Transverse colon (tissue), 3 donors: ENCODE measurements at regions not wholly inside any gene's neighbourhood (a gene's known extent, or its start where the extent isn't known, plus 50 kb on each side); places are given as distances from the start of the nearest gene placed in this dataset.

Experiments
- CTCF ChIP-seq, 5 experiments: fragments of 200-600 bp in 3 of 5; fragments of 450-650 bp in 2 of 5; sonication (generic) in 3 of 5; IDR thresholded peaks; 1 replicate in 2 of 5; 2 replicates in 3 of 5; pipeline ENCODE4 v1.5.1; 2016 to 2017; ENCODE audit warnings: antibody characterized with exemption in 5 of 5, inconsistent platforms in 3 of 5, mild to moderate bottlenecking in 2 of 5, moderate library complexity in 1 of 5
- EP300 ChIP-seq: sonication (generic); formaldehyde crosslinking; IDR thresholded peaks from one replicate; pipeline ENCODE4 v1.6.1; 2017; ENCODE audit warnings: antibody characterized with exemption, low read depth
- POLR2A ChIP-seq: fragments of 450-650 bp; IDR thresholded peaks from one replicate; pipeline ENCODE4 v1.6.1; 2016; ENCODE audit warnings: antibody characterized with exemption, mild to moderate bottlenecking, moderate library complexity

GRCh38 chr11:70782401-70782913, 384.1 kb downstream of the CTTN start:
- TF ChIP-seq CTCF (IDR thresholded peaks at IDR 0.05) = no peak
- TF ChIP-seq POLR2A = no peak
- no peak for TF ChIP-seq EP300
